OCI-LY1 (cell line): ENCODE measurements at regions not wholly inside any gene's neighbourhood (a gene's known extent, or its start where the extent isn't known, plus 50 kb on each side); places are given as distances from the start of the nearest gene placed in this dataset.

ENCODE experiments used
- CTCF ChIP-seq: fragments of 200-600 bp; sonication (generic), shearing (Covaris generic); IDR thresholded peaks from 2 replicates; pipeline ENCODE4 v1.5.1; 2017; ENCODE audit warnings: mild to moderate bottlenecking, antibody characterized with exemption, low read length, moderate library complexity, mixed read lengths
- EZH2 ChIP-seq: fragments of 200-600 bp; sonication (generic), shearing (Covaris generic); IDR thresholded peaks from 2 replicates; pipeline ENCODE4 v1.8.0; 2017; ENCODE audit warnings: borderline replicate concordance, mixed run types, mild to moderate bottlenecking, antibody characterized with exemption, low read length, moderate library complexity, mixed read lengths

DNA sequence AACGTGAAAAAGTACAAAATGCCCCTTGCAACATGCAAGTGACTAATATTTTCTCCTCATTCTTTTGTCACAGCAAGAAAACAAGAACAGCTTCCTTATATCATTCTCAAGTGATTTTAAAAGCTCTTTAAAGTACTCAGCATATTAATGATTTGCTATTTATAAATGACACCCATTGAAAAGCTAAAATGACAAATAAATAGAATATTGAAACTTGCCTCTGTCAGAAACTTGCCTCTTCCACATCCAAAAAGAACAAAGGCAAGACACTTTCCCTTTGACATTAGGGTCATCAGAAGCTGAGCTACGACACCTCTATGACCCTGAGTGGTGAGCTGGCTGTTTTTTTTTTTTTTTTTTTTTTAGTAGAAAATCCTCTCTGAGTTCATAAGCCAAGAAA is 339.6 kb upstream of the ITGA1 start:
- TF ChIP-seq CTCF (no peak), EZH2 (no peak)
